Upper lobe of left lung (tissue), 6 donors: ENCODE measurements at regions not wholly inside any gene's neighbourhood (a gene's known extent, or its start where the extent isn't known, plus 50 kb on each side); places are given as distances from the start of the nearest gene placed in this dataset.

Experiments
- ATAC-seq, 2 donors: fragments of 200-7000 bp; cut with Tn5 transposase; one replicate each; pipeline ENCODE4 v1.9.1; 2022; ENCODE audit warnings: mild to moderate bottlenecking in 2 of 2, moderate library complexity in 2 of 2; ENCODE audit not compliant: low FRiP score in 2 of 2
- DNase-seq, 2 donors: peaks; one replicate each; pipeline ENCODE4 v3.0.0-alpha.2; 2019 to 2020
- H3K27ac ChIP-seq, 4 donors: fragments of 200-600 bp; sonication (generic); one replicate each; pipeline ENCODE4 v1.5.1; 2016 to 2019
- H3K27me3 ChIP-seq, 4 donors: fragments of 200-600 bp; sonication (generic); one replicate each; pipeline ENCODE4 v1.5.1; 2017 to 2019
- H3K36me3 ChIP-seq, 4 donors: fragments of 200-600 bp; sonication (generic); one replicate each; pipeline ENCODE4 v1.5.1; 2016 to 2019
- H3K4me1 ChIP-seq, 4 donors: fragments of 200-600 bp; sonication (generic); one replicate each; pipeline ENCODE4 v1.5.1; 2018 to 2019
- H3K4me3 ChIP-seq, 4 donors: fragments of 200-600 bp; sonication (generic); one replicate each; pipeline ENCODE4 v1.5.1; 2017 to 2019; ENCODE audit warnings: mild to moderate bottlenecking in 2 of 4, moderate library complexity in 1 of 4
- H3K9me3 ChIP-seq, 4 donors: fragments of 200-600 bp; sonication (generic); one replicate each; pipeline ENCODE4 v1.5.1; 2018 to 2019
- CTCF ChIP-seq, 6 experiments: fragments of 450-650 bp in 4 of 6; fragments of 200-600 bp in 2 of 6; sonication (generic) in 2 of 6; IDR thresholded peaks; one replicate each; pipeline ENCODE4 v1.5.1; 2016 to 2019; ENCODE audit warnings: antibody characterized with exemption in 6 of 6
- EP300 ChIP-seq, 4 donors: sonication (generic); formaldehyde crosslinking; IDR thresholded peaks; one replicate each; pipeline ENCODE4 v1.5.1; 2017; ENCODE audit warnings: antibody characterized with exemption in 4 of 4, control low read depth in 2 of 4
- POLR2A ChIP-seq, 4 donors: fragments of 450-650 bp; IDR thresholded peaks; one replicate each; pipeline ENCODE4 v1.5.1; 2016 to 2017; ENCODE audit warnings: antibody characterized with exemption in 4 of 4, mild to moderate bottlenecking in 2 of 4
- POLR2AphosphoS5 ChIP-seq, 2 donors: sonication (generic); formaldehyde crosslinking; IDR thresholded peaks; one replicate each; pipeline ENCODE4 v1.5.1; 2017; ENCODE audit warnings: antibody characterized with exemption in 2 of 2
- WGBS, 2 donors: methylation state at CpG; one replicate each; pipeline ENCODE4 v1.1.5; 2017 to 2018; 5-methylcytosine and 5-hydroxymethylcytosine counted together
- donor health status: DM: no; HTN: no; CAD: no; lungs with moderate emphysema.
- donor health status: DM: no; HTN: yes; CAD: no; lungs with severe emphysema.

- DNase-seq = no peak
- Histone ChIP-seq H3K4me1 (no peaks in the 10 kb centered on the region), H3K9me3 (no peaks in the 10 kb centered on the region), H3K27me3 (no peaks in the 10 kb centered on the region), H3K4me3 (no peak overlapping the region), H3K36me3 (no peaks in the 10 kb centered on the region), H3K27ac (no peak overlapping the region)
- ATAC-seq = no peak
- no peak for TF ChIP-seq EP300 (IDR thresholded peaks at IDR 0.05)
Observed at GRCh38 chr9:78626971-78627370, 330.0 kb downstream of the PSAT1 start.

- no peak for TF ChIP-seq POLR2AphosphoS5 (IDR thresholded peaks at IDR 0.05)
- no peak for TF ChIP-seq EP300 (IDR thresholded peaks at IDR 0.05)
- TF ChIP-seq POLR2A (IDR thresholded peaks at IDR 0.05) = no peak
- TF ChIP-seq CTCF (IDR thresholded peaks at IDR 0.05) = no peak
- no peaks in the 10 kb centered on the region for H3K4me1 ChIP-seq
- WGBS, 2 donors = 19 to 47% methylated on average over 4 of the region's 4 CpGs
- no peaks in the 10 kb centered on the region for H3K27me3 ChIP-seq
- ATAC-seq (no peak), DNase-seq (no peak)
- no peaks in the 10 kb centered on the region for H3K36me3 ChIP-seq
- no peak overlapping the region for H3K4me3 ChIP-seq
- H3K9me3 ChIP-seq = no peaks in the 10 kb centered on the region
- no peak overlapping the region for H3K27ac ChIP-seq
Observed at GRCh38 chr9:78630966-78631365, 334.0 kb downstream of the PSAT1 start.

- Histone ChIP-seq H3K36me3 (no peaks in the 10 kb centered on the region), H3K4me3 (no peak overlapping the region), H3K27ac (no peak overlapping the region), H3K4me1 (no peaks in the 10 kb centered on the region), H3K9me3 (no peaks in the 10 kb centered on the region), H3K27me3 (no peaks in the 10 kb centered on the region)
- DNase-seq (no peak), ATAC-seq (no peak)
- 67% methylated on average over 4 of the region's 4 CpGs for WGBS, 2 donors
- no peak for TF ChIP-seq POLR2AphosphoS5 (IDR thresholded peaks at IDR 0.05)
- no peak for TF ChIP-seq CTCF (IDR thresholded peaks at IDR 0.05)
- TF ChIP-seq EP300 (IDR thresholded peaks at IDR 0.05) = no peak
- no peak for TF ChIP-seq POLR2A (IDR thresholded peaks at IDR 0.05)
Observed at GRCh38 chr9:78640728-78641127, 343.8 kb downstream of the PSAT1 start.

GRCh38 chr9:78644359-78644758 lies 347.4 kb downstream of the PSAT1 start:
- DNase-seq = no peak
- no peaks in the 10 kb centered on the region for H3K27me3 ChIP-seq
- H3K27ac ChIP-seq = no peak overlapping the region
- peaks cover 0 to 4% (median 2%) of the 10 kb centered on the region in 4 donors for H3K9me3 ChIP-seq
- ATAC-seq = no peak
- TF ChIP-seq POLR2A (IDR thresholded peaks at IDR 0.05) (no peak), CTCF (IDR thresholded peaks at IDR 0.05) (no peak), POLR2AphosphoS5 (IDR thresholded peaks at IDR 0.05) (no peak), EP300 (IDR thresholded peaks at IDR 0.05) (no peak)
- no peaks in the 10 kb centered on the region for H3K36me3 ChIP-seq
- no peak overlapping the region for H3K4me3 ChIP-seq
- no peaks in the 10 kb centered on the region for H3K4me1 ChIP-seq

- H3K27ac ChIP-seq = no peak overlapping the region
- H3K4me1 ChIP-seq = no peaks in the 10 kb centered on the region
- ATAC-seq = no peak
- DNase-seq = no peak
- TF ChIP-seq CTCF (IDR thresholded peaks at IDR 0.05) (no peak), POLR2A (IDR thresholded peaks at IDR 0.05) (no peak), EP300 (IDR thresholded peaks at IDR 0.05) (no peak), POLR2AphosphoS5 (IDR thresholded peaks at IDR 0.05) (no peak)
- H3K36me3 ChIP-seq = no peaks in the 10 kb centered on the region
- 67 to 85% methylated on average over 1 of the region's 1 CpG for WGBS, 2 donors
- H3K9me3 ChIP-seq = no peaks in the 10 kb centered on the region
- no peak overlapping the region for H3K4me3 ChIP-seq
- no peaks in the 10 kb centered on the region for H3K27me3 ChIP-seq
Observed at GRCh38 chr9:78654324-78654723, 357.4 kb downstream of the PSAT1 start.
